22Rv1 (cell line): ENCODE measurements at regions not wholly inside any gene's neighbourhood (a gene's known extent, or its start where the extent isn't known, plus 50 kb on each side); places are given as distances from the start of the nearest gene placed in this dataset.

ENCODE experiments used
- CTCF ChIP-seq: fragments of 450-650 bp; IDR thresholded peaks from 2 replicates; pipeline ENCODE4 v1.5.1; 2017; ENCODE audit warnings: mild to moderate bottlenecking
- ZFX ChIP-seq: fragments of 450-650 bp; IDR thresholded peaks from 2 replicates; pipeline ENCODE4 v1.6.1; 2017; ENCODE audit warnings: antibody characterized with exemption, borderline replicate concordance

DNA sequence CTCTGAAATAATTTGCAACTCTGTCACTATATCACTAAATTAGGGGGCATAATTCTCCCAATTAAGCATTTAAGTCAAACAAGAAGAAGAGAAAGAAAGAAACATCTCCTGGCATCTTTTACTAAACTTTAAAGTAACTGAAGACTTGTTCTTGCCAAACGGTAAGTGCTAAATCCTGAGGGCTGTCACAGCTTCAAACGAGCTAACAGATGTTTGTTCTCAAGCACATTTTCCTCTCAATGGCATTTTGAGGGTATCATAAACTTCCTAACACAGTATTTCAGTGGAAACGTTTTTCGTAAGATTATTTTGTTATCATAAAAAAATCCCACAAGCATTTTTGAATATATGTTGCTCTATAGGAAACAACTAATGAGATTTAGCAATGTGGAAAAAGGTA lies 169.5 kb upstream of the TAS2R1 start:
- TF ChIP-seq CTCF (no peak), ZFX (no peak)
